Vagina (tissue), 2 donors: ENCODE measurements at regions not wholly inside any gene's neighbourhood (a gene's known extent, or its start where the extent isn't known, plus 50 kb on each side); places are given as distances from the start of the nearest gene placed in this dataset. TPM values are rescaled to one million over a fixed set of nuclear protein-coding genes. Genes with fewer than 3 reads are reported as not detected.

Experiments used
- DNase-seq, 2 donors: peaks; one replicate each; pipeline ENCODE4 v3.0.0-alpha.2; 2017; ENCODE audit errors: extremely low spot score in 2 of 2
- H3K27ac ChIP-seq: fragments of 200-600 bp; sonication (generic); one replicate; pipeline ENCODE4 v1.5.1; 2019
- H3K27me3 ChIP-seq: fragments of 200-600 bp; sonication (generic); one replicate; pipeline ENCODE4 v1.5.1; 2019
- H3K36me3 ChIP-seq, 2 donors: fragments of 200-600 bp; sonication (generic); one replicate each; pipeline ENCODE4 v1.5.1; 2017 to 2019
- H3K4me1 ChIP-seq: fragments of 200-600 bp; sonication (generic); one replicate; pipeline ENCODE4 v1.5.1; 2019
- H3K4me3 ChIP-seq, 2 donors: fragments of 200-600 bp; sonication (generic); 1 replicate in 1 of 2; 2 replicates in 1 of 2; pipeline ENCODE4 v1.5.1; 2016 to 2019
- H3K9me3 ChIP-seq: fragments of 200-600 bp; sonication (generic); one replicate; pipeline ENCODE4 v1.5.1; 2019
- POLR2A ChIP-seq, 2 donors: fragments of 450-650 bp; IDR thresholded peaks; one replicate each; pipeline ENCODE4 v1.6.1; 2017; ENCODE audit warnings: antibody characterized with exemption in 2 of 2, mild to moderate bottlenecking in 2 of 2, moderate library complexity in 2 of 2
- POLR2AphosphoS5 ChIP-seq, 2 donors: sonication (generic); formaldehyde crosslinking; IDR thresholded peaks; one replicate each; pipeline ENCODE4 v1.9.0; 2017; ENCODE audit warnings: antibody characterized with exemption in 2 of 2, mild to moderate bottlenecking in 2 of 2, low read depth in 1 of 2; ENCODE audit not compliant: insufficient read depth in 1 of 2
- intact Hi-C: fragments of 100-400 bp; cut with DNase I; formaldehyde crosslinking; loops from one replicate; pipeline ENCODE4 v1.15.1; 2023
- small RNA-seq: library from RNA; depleted of rRNA; stranded (forward); fragments of <200 nt; gene quantifications from one replicate; pipeline ENCODE3, GENCODE V24; 2016
- TF ChIP-seq, protein P1 (sequence below), 3 experiments: fragments of 450-650 bp in 2 of 3; fragments of 200-600 bp in 1 of 3; sonication (generic) in 1 of 3; IDR thresholded peaks; one replicate each; pipeline ENCODE4 v1.5.1; 2017 to 2019; ENCODE audit warnings: antibody characterized with exemption in 3 of 3, mild to moderate bottlenecking in 2 of 3, moderate library complexity in 2 of 3

DNA sequence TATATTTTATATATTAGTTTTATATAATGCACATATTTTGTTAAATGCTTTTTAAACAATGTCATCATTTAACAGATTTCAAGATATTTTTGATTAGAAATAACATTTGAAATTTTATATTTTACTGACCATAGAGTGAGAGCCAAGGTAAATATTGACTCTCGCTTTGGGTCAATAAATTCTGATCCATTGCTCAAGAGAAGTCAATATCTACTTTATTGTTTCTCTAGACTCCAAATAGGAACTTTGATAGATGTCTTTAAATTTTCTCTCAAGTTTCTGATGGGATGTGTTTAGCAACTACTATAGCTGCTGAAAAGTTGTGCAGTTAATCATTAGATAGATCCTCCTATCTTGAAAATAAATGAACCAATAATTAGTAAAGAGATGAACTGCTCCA lies 61.4 kb upstream of the ATXN7L3B start:
- TF ChIP-seq POLR2A (IDR thresholded peaks at IDR 0.05) (no peak), POLR2AphosphoS5 (IDR thresholded peaks at IDR 0.05; ENCODE audit: insufficient read depth in 1 of 2, low read depth in 1 of 2) (no peak)
- TF ChIP-seq, protein P1, sequence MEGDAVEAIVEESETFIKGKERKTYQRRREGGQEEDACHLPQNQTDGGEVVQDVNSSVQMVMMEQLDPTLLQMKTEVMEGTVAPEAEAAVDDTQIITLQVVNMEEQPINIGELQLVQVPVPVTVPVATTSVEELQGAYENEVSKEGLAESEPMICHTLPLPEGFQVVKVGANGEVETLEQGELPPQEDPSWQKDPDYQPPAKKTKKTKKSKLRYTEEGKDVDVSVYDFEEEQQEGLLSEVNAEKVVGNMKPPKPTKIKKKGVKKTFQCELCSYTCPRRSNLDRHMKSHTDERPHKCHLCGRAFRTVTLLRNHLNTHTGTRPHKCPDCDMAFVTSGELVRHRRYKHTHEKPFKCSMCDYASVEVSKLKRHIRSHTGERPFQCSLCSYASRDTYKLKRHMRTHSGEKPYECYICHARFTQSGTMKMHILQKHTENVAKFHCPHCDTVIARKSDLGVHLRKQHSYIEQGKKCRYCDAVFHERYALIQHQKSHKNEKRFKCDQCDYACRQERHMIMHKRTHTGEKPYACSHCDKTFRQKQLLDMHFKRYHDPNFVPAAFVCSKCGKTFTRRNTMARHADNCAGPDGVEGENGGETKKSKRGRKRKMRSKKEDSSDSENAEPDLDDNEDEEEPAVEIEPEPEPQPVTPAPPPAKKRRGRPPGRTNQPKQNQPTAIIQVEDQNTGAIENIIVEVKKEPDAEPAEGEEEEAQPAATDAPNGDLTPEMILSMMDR (IDR thresholded peaks at IDR 0.05) = no peak
- intact Hi-C loops = no loop called here

DNA sequence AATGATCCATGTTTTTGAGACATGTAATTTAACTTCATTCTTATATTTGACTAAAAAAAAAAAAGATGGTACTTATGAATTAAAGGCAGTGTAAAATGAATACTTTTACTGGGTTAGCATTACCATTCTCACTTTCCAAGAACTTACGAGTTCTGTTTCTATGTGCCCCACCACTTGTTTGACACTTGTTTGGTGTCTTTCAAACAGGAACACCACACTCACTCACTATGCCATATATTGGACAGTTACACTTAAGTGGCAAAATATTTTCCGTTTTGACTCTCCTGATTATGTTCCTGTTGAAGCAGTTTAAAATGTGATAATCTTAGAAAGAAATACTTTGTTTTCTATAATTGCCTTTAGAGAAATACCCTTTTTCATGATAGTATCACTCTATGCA lies 56.6 kb upstream of the ATXN7L3B start:
- H3K27ac ChIP-seq = no peak overlapping the region
- H3K27me3 ChIP-seq = no peaks in the 10 kb centered on the region
- H3K9me3 ChIP-seq = no peaks in the 10 kb centered on the region
- no peak overlapping the region for H3K4me3 ChIP-seq
- no peak for DNase-seq
- H3K36me3 ChIP-seq = no peaks in the 10 kb centered on the region
- H3K4me1 ChIP-seq = no peaks in the 10 kb centered on the region
- TF ChIP-seq POLR2A (IDR thresholded peaks at IDR 0.05) = no peak
- TF ChIP-seq POLR2AphosphoS5 (IDR thresholded peaks at IDR 0.05; ENCODE audit: insufficient read depth in 1 of 2, low read depth in 1 of 2) = no peak
- TF ChIP-seq, protein P1 (IDR thresholded peaks at IDR 0.05) = no peak
- intact Hi-C loops = no loop called here

More for the DNA sequence above, 61.4 kb upstream of the ATXN7L3B start:
- Histone ChIP-seq H3K9me3 (no peaks in the 10 kb centered on the region), H3K27me3 (no peaks in the 10 kb centered on the region), H3K4me3 (no peak overlapping the region), H3K4me1 (no peaks in the 10 kb centered on the region), H3K36me3 (no peaks in the 10 kb centered on the region), H3K27ac (no peak overlapping the region)
- DNase-seq = no peak

DNA sequence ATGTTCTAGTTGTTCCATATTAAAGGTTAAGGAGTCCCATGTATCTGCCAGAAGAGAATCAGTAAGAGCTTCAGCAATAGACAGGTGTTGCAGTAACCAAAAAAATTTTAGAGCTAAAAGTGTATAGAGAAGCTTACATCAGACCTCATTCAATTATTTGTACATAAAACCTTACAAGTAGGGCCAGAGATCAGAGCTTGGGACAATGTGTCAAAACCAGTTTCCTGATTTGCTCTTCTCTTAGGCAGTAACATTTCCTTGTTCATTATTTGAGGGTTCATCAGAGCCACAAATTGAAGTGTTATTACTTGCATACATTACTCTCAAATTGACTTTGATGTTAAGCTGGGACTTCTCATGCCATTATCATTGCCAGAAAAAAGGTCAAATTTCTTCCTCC lies 55.5 kb upstream of the ATXN7L3B start:
- Histone ChIP-seq H3K4me1 (no peaks in the 10 kb centered on the region), H3K27me3 (no peaks in the 10 kb centered on the region), H3K27ac (no peak overlapping the region), H3K9me3 (no peaks in the 10 kb centered on the region), H3K36me3 (no peaks in the 10 kb centered on the region), H3K4me3 (no peak overlapping the region)
- TF ChIP-seq, protein P1 (IDR thresholded peaks at IDR 0.05) = no peak
- no peak for TF ChIP-seq POLR2A (IDR thresholded peaks at IDR 0.05)
- TF ChIP-seq POLR2AphosphoS5 (IDR thresholded peaks at IDR 0.05; ENCODE audit: insufficient read depth in 1 of 2, low read depth in 1 of 2) = no peak
- DNase-seq = no peak
- intact Hi-C loops = no loop called here

DNA sequence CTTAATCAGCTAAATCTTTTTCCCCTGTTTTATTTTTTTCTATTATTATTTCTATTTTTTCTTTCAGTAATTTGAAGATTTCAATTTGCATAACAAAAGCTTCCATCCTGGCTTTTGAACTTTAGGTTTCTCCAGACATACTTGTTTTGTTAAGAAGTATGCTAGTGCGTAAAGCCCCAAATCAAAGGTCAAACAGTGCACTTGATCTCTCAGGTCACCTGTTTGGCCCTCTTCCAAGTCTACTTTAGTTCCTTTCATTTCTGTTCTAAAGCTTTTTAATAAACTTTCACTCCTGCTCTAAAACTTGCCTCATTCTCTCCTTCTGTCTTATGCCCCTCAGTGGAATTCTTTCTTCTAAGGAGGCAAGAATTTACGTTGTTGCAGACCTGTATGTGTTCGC lies 54.6 kb upstream of the ATXN7L3B start:
- TF ChIP-seq, protein P1 (IDR thresholded peaks at IDR 0.05) = no peak
- no peak for TF ChIP-seq POLR2A (IDR thresholded peaks at IDR 0.05)
- no peak for TF ChIP-seq POLR2AphosphoS5 (IDR thresholded peaks at IDR 0.05; ENCODE audit: insufficient read depth in 1 of 2, low read depth in 1 of 2)
- H3K36me3 ChIP-seq = no peaks in the 10 kb centered on the region
- no peak overlapping the region for H3K27ac ChIP-seq
- H3K27me3 ChIP-seq = no peaks in the 10 kb centered on the region
- H3K9me3 ChIP-seq = no peaks in the 10 kb centered on the region
- no peak for DNase-seq
- no peaks in the 10 kb centered on the region for H3K4me1 ChIP-seq
- H3K4me3 ChIP-seq = no peak overlapping the region
- intact Hi-C loops = no loop called here

Small RNA genes in the stretch of these regions (small RNA-seq; reads per million reads assigned to genes)
- gene AC090502.2 (not detected), gene RF00096 (not detected), gene RNU6-1012P (not detected)
